Stimulated activated CD4-positive, alpha-beta T cell treated with anti-CD3 and anti-CD28 coated beads, Interleukin-1b, Interleukin-23, amount 100 ng/mL, for 24 hours (primary cell): ENCODE measurements at regions not wholly inside any gene's neighbourhood (a gene's known extent, or its start where the extent isn't known, plus 50 kb on each side); places are given as distances from the start of the nearest gene placed in this dataset.
"Not testable (repeated sequence)": the region's sequence is repeated elsewhere in the genome, so short reads cannot be mapped to it uniquely, and the experiment has no call there.

Source experiments
- DNase-seq, 4 experiments: peaks; one replicate each; pipeline ENCODE4 v3.0.0-alpha.2; 2020; ENCODE audit warnings: low read depth in 4 of 4, low spot score in 1 of 4

DNA sequence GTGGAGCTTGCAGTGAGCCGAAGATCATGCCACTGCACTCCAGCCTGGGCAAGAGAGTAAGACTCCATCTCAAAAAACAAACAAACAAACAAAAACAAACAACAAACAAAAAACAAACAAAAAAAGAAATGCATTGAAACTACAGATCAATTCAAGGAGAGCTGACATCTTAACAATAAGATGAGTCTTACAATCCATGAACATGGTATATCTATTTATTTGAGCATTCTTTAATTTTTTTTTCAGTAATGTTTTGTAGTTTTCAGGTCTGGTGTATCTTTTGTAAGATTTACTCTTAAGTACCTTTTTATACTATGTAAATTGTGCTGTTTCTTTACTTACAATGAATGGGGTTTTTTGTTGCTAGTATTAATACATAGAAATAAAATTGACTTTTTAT is 140.1 kb upstream of the DAPK1 start:
- DNase-seq, result no peak

DNA sequence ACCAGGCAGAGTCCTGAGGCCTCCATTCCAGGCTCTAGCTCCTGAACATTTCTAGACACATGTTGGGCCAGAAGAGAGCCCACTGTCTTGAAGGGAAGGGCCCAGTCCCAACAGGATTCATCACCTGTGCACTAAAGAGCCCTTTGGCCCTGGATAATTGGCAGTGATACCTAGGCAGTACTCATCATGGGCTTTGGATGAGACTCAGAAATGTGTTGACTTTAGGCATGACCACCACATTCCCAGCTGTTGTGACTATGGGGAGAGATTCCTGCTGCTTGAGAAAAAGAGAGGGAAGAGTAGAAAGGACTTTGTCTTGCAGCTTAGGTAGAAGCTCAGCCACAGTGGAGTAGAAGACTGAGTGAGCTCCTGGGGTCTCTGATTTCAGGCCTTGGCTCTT is 138.4 kb upstream of the DAPK1 start:
- no peak for DNase-seq

- no peak for DNase-seq
Measured at GRCh38 chr9:87359958-87360601, 137.6 kb upstream of the DAPK1 start.

DNA sequence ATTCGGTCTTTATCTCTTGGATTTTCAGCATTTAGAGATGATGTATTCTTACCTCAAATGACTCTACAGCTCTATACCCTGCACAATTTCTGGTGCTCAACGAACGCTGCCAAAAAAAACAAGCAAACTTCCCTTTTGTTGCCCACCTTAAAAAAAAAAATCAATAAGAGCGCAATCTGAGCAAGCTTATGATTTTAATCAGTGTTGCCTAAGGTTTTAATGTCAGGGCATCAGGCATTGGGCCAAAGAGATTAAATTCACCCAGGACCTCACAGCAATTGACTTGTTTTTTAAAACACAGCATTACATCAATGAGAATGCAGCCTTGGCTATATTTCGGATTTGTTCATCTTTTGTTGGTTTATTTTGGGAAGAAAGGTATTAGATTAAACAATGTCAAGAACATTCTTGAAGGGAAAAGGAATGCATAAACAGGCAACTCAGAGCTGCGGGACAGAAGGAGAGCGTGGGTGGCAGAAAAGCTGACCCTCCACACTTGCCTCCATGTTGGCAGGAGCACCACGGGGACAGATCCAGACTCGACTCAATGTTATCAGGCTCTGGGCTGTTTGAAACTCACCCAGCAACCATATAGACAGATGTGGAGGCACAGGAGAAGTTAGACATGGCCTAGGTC is 127.5 kb upstream of the DAPK1 start:
- no peak for DNase-seq

- DNase-seq, result no peak
Measured at GRCh38 chr9:87371795-87372355, 125.8 kb upstream of the DAPK1 start.

DNA sequence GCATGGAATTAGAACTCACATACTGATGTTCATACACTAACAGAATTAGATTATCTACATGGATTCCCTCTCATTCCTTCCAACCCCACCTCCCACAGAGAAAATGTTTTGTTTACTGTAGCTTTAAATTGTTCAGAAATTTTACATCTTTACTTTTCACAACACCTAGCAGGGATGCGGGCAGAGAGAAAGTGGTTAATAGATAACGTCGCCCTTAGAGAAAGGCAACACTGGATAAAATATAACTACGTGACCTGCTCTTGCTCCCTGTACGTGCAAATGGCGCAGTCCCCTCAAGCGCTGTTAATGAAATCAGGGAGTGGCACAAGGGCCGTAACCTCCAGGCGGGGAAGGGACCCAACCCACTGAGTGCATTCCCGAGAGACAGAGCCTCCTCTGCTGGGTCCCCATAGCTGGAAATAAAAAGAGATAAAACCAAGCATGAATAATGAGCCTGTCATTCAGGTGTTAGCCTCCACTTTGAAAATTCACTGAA is 125.3 kb upstream of the DAPK1 start:
- no peak for DNase-seq

DNA sequence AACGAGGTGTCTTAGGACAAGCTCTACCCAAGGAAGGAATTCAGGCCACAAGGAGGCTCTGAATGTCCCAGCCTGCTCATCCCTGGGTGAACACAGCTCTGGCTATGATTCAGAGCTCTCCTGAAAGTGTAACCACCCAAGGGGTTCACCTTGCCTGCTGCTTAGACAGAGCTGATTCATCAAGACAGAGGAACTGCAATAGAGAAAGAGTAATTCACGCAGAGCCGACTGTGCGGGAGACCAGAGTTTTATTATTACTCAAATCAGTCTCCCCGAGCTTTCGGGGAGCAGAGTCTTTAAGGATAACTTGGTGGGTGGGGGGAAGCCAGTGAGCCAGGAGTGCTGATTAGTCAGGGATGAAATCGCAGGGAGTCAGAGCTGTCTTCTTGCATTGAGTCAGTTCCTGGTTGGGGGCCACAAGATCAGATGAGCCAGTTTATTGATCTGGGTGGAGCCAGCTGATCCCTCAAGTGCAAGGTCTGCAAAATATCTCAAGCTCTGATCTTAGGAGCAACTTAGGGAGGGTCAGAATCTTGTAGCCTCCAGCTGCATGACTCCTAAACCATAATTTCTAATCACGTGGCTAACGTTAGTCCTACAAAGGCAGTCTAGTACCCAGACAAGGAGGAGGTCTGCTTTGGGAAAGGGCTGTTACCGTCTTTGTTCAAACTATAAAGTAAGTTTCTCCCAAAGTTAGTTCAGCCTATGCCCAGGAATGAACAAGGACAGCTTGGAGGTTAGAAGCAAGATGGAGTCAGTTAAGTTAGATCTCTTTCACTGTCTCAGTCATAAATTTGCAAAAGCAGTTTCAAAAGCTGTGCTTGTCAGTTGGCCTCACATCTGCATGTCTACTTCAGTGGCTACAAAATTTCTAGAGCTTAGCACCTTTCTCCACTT is 123.4 kb upstream of the DAPK1 start:
- DNase-seq, result peak in 1 of 4 experiments; percentile 48

- DNase-seq, result no peak
Measured at GRCh38 chr9:87375397-87376073, 122.1 kb upstream of the DAPK1 start.

- DNase-seq, result no peak
Measured at GRCh38 chr9:87378676-87379075, 119.0 kb upstream of the DAPK1 start.

- DNase-seq, result no peak
Measured at GRCh38 chr9:87379300-87379699, 118.4 kb upstream of the DAPK1 start.

DNA sequence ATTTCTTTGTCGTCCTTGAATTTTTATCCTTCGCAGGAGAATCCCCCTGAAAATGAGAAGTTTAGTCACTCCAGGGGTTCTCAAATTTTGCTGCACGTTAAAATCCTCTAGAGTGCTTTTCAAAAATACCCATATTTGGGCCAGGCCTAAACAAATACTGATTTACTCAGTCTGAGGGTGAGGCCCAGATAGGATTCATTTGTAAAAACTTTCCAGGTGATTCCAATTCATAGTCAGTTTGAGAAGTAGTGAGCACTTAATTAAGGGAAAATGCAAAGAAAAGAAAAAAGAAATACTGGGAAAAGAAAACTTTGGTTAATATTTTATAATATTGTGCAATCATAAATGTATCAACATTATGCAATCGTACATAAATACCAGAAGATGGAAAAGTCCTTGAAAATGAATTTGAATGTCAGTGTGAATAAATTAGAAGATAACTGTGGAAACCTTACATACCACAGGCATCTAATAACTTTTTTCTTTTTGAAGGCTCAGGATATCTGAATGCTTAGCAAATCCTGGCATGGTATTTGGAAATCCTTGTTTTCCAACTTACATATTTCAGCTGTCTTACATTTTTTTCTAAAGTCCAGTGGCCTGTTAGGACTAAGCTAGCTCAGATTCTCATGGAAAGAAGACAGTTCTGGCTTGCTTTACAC is 116.5 kb upstream of the DAPK1 start:
- DNase-seq, result no peak

- DNase-seq, result no peak
Measured at GRCh38 chr9:87381746-87382145, 115.9 kb upstream of the DAPK1 start.

DNA sequence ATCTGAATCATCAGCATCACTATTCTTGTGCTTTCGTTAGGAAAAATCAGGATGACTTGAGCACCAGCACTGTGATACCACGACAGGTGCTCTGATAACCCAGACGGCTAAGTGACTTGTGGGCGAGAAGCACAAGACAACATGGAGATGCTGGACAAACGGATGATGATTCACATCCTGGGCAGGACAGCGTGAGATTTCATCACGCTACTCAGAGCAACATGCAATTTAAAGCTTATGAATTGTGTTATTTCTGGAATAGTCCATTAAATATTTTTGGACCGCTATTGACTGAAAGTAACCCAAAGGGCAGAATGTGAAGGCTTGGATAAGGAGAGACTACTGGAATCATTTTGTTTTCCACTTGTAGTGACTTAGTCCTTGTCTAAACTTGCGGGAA is 114.8 kb upstream of the DAPK1 start:
- DNase-seq, result no peak

GRCh38 chr9:87383344-87384150 is 114.1 kb upstream of the DAPK1 start:
- DNase-seq, result no peak

DNA sequence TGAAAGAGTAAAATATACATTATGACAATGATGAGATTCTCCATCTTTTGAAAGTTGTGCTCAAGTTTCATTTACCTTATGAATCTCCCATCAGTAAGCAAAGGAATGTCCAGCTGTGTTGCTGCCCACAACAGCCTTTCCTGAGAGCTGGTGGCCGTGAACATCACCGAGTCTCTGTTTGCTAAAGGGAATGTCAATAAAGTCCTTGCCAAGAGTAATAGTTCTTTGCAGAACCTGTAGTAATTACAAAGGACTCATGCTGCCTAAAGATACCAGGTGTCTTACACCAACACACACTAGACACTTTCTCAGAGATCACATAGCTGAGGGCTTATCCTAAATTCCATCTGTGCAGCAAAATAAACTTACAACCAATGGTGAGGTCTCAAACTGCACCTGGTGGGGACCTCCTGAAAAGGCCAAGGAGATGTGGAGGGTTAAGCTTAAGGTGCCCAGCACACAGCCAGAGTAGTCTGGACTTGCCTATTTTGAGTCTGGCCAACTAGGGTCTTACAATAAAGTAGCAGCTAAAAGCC is 111.1 kb upstream of the DAPK1 start:
- no peak for DNase-seq

DNA sequence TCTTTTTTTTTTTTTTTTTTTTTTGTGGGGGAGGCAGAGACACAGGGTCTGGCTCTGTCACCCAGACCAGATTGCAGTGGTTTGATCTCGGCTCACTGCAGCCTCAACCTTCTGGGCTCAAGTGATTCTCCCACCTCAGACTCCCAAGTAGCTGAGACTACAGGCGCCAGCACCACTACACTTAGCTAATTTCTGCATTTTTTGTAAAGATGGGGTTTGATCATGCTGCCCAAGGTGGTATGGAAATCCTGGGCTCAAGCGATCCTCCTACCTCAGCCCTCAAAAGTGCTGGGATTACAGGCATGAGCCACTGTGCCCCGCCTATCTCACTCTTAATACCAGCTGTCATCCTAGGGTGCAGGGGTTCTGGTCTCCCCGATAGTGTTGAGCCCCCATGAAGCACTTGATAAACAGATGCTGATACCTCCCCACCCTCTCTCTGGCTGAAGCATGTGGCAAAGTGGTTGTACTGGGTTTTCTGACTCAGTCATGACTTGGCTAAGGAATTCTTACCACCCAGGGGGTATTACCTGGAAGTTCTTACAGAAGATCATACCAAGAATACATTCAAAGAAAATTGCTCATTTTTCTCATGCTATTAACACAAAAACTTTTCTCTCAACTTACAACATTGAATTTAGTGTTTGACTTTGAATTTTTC is 110.2 kb upstream of the DAPK1 start:
- no peak for DNase-seq

GRCh38 chr9:87388708-87389107 is 109.0 kb upstream of the DAPK1 start:
- DNase-seq, result not testable (repeated sequence)

GRCh38 chr9:87389936-87390335 is 107.7 kb upstream of the DAPK1 start:
- DNase-seq, result no peak

DNA sequence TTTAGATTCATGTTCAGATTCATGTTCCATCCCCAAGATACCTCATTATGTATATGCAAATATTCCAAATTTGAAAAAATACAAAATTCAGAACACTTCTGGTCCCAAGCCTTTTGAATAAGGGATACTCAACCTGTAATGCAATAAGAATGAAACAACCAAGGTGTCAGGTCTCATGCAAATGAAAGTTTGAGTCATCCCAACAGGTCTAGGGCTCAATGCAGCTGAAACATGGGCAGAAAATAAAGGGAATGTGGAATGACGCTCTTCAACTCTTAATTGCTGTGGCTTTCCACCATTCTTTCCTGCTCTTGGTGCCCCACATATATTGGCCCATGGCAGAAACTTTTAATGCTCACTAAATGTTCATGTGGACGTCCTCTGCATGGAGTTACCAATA is 107.3 kb upstream of the DAPK1 start:
- no peak for DNase-seq
